ENCODE measurements at regions not wholly inside any gene's neighbourhood (a gene's known extent, or its start where the extent isn't known, plus 50 kb on each side); places are given as distances from the start of the nearest gene placed in this dataset.

DNA sequence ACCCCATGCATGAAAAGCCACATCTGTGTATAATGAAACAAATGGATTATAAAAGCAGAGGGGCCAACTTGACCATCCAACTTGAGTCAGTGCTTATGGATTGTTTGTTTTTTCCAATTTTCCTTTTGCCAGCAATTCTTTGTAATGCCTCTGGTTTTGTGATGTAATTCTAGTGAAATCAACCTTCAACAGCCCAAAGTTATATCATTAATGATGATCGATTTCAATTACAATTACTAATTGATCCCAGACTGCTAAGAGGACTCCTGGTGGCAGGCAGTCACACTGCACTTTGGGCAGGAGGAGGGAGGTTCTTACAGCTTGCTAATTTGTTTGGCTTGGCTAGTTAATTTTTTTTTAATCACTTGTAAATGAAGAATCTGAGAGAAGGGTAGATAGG is 552.3 kb downstream of the NUF2 start:
- intact Hi-C loops (cut with micrococcal nuclease; ENCODE audit: unreplicated experiment): no loop called here
- no peak for TF ChIP-seq EZH2phosphoT487 (IDR thresholded peaks at IDR 0.05; ENCODE audit: borderline replicate concordance, low read depth, low read length)
- TF ChIP-seq, protein P1, sequence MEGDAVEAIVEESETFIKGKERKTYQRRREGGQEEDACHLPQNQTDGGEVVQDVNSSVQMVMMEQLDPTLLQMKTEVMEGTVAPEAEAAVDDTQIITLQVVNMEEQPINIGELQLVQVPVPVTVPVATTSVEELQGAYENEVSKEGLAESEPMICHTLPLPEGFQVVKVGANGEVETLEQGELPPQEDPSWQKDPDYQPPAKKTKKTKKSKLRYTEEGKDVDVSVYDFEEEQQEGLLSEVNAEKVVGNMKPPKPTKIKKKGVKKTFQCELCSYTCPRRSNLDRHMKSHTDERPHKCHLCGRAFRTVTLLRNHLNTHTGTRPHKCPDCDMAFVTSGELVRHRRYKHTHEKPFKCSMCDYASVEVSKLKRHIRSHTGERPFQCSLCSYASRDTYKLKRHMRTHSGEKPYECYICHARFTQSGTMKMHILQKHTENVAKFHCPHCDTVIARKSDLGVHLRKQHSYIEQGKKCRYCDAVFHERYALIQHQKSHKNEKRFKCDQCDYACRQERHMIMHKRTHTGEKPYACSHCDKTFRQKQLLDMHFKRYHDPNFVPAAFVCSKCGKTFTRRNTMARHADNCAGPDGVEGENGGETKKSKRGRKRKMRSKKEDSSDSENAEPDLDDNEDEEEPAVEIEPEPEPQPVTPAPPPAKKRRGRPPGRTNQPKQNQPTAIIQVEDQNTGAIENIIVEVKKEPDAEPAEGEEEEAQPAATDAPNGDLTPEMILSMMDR (conservative IDR thresholded peaks at IDR 0.05; ENCODE audit: low read length): peak; percentile 61
- Histone ChIP-seq H4K20me1 (ENCODE audit: insufficient read depth, low read length) (no peaks in the 10 kb centered on the region), H3K79me2 (ENCODE audit: insufficient read depth, low read depth, low read length) (no peaks in the 10 kb centered on the region), H3K4me3 (ENCODE audit: low read depth, low read length, poor library complexity, severe bottlenecking) (no peak overlapping the region), H3K9me2 (ENCODE audit: insufficient read depth, low read length) (no peaks in the 10 kb centered on the region), H2AFZ (ENCODE audit: low read length) (no peak overlapping the region), H3K4me2 (ENCODE audit: low read length) (no peak overlapping the region), H3K27ac (ENCODE audit: low read depth, low read length, poor library complexity, severe bottlenecking) (no peak overlapping the region), H3K4me1 (ENCODE audit: insufficient read depth, low read length, poor library complexity, severe bottlenecking) (no peaks in the 10 kb centered on the region), H3K36me3 (ENCODE audit: insufficient read depth, low read length) (no peaks in the 10 kb centered on the region), H3K9me3 (ENCODE audit: low read length) (no peaks in the 10 kb centered on the region)
- ChIA-PET POLR2A (interaction anchor here (1.2 kb wide), 1 partner anchor 9 kb away, joined by 3 read pairs; no protein-coding TSS in a partner anchor), CTCF (ENCODE audit: unreplicated experiment) (no interaction called here)
- BruUV-seq (replicated peaks): no TSS peak
- peak; percentile 0 for DNase-seq (ENCODE audit: low spot score)

DNA sequence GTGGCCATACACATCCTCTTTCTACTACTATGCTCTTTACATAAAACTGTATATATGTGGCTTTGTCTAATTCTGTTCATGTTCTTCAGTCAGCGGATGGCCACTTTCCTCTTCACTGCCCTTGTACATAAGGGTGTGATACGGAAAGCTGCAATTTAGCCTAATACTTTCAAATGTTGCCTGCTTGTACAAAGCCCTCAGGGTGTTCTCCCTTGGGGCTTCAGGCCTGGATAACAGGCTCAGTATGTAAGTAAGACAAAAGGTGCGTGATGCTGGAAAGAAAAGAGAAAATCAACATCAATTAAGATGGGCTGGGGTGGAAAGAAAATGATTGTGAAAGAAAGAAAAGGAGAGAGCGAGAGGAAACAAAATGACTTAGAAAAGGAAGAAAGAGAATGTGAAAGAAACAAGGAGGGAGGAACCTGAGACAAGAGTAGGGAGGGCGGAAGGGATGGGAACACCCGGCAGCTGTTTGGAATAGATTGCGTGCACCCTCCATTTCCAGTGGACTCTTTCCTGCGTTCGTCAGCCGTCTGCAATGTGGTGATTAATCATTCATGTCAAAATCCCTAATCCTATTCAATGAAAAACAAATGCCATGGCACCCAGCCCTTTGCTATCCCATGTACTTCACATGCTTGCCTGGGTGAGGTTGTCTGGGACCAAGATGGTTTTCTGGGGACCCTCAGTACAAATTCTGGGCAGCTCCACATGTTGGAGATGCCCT is 553.6 kb downstream of the NUF2 start:
- CTCF ChIA-PET (ENCODE audit: unreplicated experiment): no interaction called here
- no peak for DNase-seq (ENCODE audit: low spot score)

DNA sequence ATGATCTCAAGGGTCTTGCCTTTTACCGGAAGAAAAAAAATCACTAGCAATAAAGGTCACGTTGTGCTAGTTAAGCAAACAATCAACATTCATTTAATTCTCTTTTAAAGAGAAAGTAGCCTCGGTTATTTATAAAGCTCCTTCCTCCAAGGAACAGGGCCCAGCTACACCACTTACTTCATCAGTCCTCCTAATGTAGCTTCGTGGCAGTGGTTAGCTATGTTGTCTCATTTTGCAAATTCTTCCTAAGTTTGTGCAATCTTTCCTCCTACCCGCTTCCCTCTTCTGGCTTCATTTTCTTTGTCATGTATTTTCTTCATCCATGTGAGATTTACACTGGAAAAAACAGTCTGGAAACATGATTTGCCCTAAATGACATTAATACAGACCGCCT is 554.2 kb downstream of the NUF2 start:
- H3K36me3 ChIP-seq (ENCODE audit: insufficient read depth, low read length): no peaks in the 10 kb centered on the region
- H2AFZ ChIP-seq (ENCODE audit: low read length): no peak overlapping the region
- no peak overlapping the region for H3K4me3 ChIP-seq (ENCODE audit: low read depth, low read length, poor library complexity, severe bottlenecking)
- no peaks in the 10 kb centered on the region for H3K9me2 ChIP-seq (ENCODE audit: insufficient read depth, low read length)
- H4K20me1 ChIP-seq (ENCODE audit: insufficient read depth, low read length): no peaks in the 10 kb centered on the region
- DNase-seq (ENCODE audit: low spot score): no peak
- no peaks in the 10 kb centered on the region for H3K79me2 ChIP-seq (ENCODE audit: insufficient read depth, low read depth, low read length)
- no TSS peak for BruUV-seq (replicated peaks)
- H3K4me1 ChIP-seq (ENCODE audit: insufficient read depth, low read length, poor library complexity, severe bottlenecking): no peaks in the 10 kb centered on the region
- TF ChIP-seq, protein P1 (conservative IDR thresholded peaks at IDR 0.05; ENCODE audit: low read length): no peak
- TF ChIP-seq EZH2phosphoT487 (IDR thresholded peaks at IDR 0.05; ENCODE audit: borderline replicate concordance, low read depth, low read length): no peak
- H3K4me2 ChIP-seq (ENCODE audit: low read length): no peak overlapping the region
- POLR2A ChIA-PET: no interaction called here
- no peaks in the 10 kb centered on the region for H3K9me3 ChIP-seq (ENCODE audit: low read length)
- H3K27ac ChIP-seq (ENCODE audit: low read depth, low read length, poor library complexity, severe bottlenecking): no peak overlapping the region
- CTCF ChIA-PET (ENCODE audit: unreplicated experiment): no interaction called here
- intact Hi-C loops (cut with micrococcal nuclease; ENCODE audit: unreplicated experiment): no loop called here

More for the DNA sequence above, 553.6 kb downstream of the NUF2 start:
- TF ChIP-seq, protein P1 (conservative IDR thresholded peaks at IDR 0.05; ENCODE audit: low read length): no peak
- no peak for TF ChIP-seq EZH2phosphoT487 (IDR thresholded peaks at IDR 0.05; ENCODE audit: borderline replicate concordance, low read depth, low read length)
- H4K20me1 ChIP-seq (ENCODE audit: insufficient read depth, low read length): no peaks in the 10 kb centered on the region
- H3K4me3 ChIP-seq (ENCODE audit: low read depth, low read length, poor library complexity, severe bottlenecking): no peak overlapping the region
- H3K9me3 ChIP-seq (ENCODE audit: low read length): no peaks in the 10 kb centered on the region
- no peaks in the 10 kb centered on the region for H3K36me3 ChIP-seq (ENCODE audit: insufficient read depth, low read length)
- no peaks in the 10 kb centered on the region for H3K79me2 ChIP-seq (ENCODE audit: insufficient read depth, low read depth, low read length)
- intact Hi-C loops (cut with micrococcal nuclease; ENCODE audit: unreplicated experiment): no loop called here
- H2AFZ ChIP-seq (ENCODE audit: low read length): no peak overlapping the region
- H3K4me2 ChIP-seq (ENCODE audit: low read length): no peak overlapping the region
- POLR2A ChIA-PET: no interaction called here
- no peaks in the 10 kb centered on the region for H3K4me1 ChIP-seq (ENCODE audit: insufficient read depth, low read length, poor library complexity, severe bottlenecking)
- no peaks in the 10 kb centered on the region for H3K9me2 ChIP-seq (ENCODE audit: insufficient read depth, low read length)
- no peak overlapping the region for H3K27ac ChIP-seq (ENCODE audit: low read depth, low read length, poor library complexity, severe bottlenecking)
- BruUV-seq (replicated peaks): no TSS peak
